DOHH2 (cell line): ENCODE measurements at regions not wholly inside any gene's neighbourhood (a gene's known extent, or its start where the extent isn't known, plus 50 kb on each side); places are given as distances from the start of the nearest gene placed in this dataset.

ENCODE experiments used
- EZH2phosphoT487 ChIP-seq: fragments of 200-600 bp; sonication (generic); IDR thresholded peaks from 2 replicates; pipeline ENCODE4 v1.6.1; 2017; ENCODE audit warnings: borderline replicate concordance, mild to moderate bottlenecking, antibody characterized with exemption, low read length, moderate library complexity, mixed read lengths
- TF ChIP-seq, protein P1 (sequence below): fragments of 200-600 bp; sonication (generic); IDR thresholded peaks from one replicate; pipeline ENCODE4 v1.5.1; 2014; ENCODE audit warnings: antibody characterized with exemption, mild to moderate bottlenecking, low read depth, low read length; ENCODE audit not compliant: poor library complexity, severe bottlenecking

DNA sequence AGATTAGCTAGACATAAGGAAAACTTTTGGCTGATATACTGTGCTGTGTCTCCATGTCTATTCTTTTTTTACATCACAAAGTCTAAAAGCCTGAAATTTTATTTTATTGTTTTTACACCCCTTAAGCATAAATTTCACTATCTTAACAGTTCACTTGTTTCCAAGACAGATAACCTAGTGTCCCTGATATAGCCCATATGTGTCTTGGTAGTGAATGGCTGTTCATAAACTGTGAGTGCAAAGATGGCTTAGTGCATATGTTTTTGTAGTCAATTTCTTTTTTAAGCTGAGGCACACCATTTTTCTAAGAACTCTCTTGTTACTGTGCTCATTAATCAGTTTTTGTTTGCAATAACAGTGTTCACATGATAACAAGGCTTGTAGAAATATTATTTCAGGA is 381.1 kb downstream of the OXSM start:
- TF ChIP-seq, protein P1, sequence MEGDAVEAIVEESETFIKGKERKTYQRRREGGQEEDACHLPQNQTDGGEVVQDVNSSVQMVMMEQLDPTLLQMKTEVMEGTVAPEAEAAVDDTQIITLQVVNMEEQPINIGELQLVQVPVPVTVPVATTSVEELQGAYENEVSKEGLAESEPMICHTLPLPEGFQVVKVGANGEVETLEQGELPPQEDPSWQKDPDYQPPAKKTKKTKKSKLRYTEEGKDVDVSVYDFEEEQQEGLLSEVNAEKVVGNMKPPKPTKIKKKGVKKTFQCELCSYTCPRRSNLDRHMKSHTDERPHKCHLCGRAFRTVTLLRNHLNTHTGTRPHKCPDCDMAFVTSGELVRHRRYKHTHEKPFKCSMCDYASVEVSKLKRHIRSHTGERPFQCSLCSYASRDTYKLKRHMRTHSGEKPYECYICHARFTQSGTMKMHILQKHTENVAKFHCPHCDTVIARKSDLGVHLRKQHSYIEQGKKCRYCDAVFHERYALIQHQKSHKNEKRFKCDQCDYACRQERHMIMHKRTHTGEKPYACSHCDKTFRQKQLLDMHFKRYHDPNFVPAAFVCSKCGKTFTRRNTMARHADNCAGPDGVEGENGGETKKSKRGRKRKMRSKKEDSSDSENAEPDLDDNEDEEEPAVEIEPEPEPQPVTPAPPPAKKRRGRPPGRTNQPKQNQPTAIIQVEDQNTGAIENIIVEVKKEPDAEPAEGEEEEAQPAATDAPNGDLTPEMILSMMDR = no peak
- TF ChIP-seq EZH2phosphoT487 = no peak
